Keratinocyte (primary cell): ENCODE measurements at regions not wholly inside any gene's neighbourhood (a gene's known extent, or its start where the extent isn't known, plus 50 kb on each side); places are given as distances from the start of the nearest gene placed in this dataset.

Source experiments
- DNase-seq: peaks from one replicate; pipeline ENCODE4 v3.0.0-alpha.2; 2011; ENCODE audit warnings: low read depth, missing footprints, low spot score
- FAIRE-seq: peaks from 2 replicates; lab custom pipeline; 2011; peaks lifted over from hg19 to GRCh38; lab: Jason Lieb, UNC
- H2AFZ ChIP-seq: 2 replicates; pipeline ENCODE4 v1.6.0; 2012; ENCODE audit warnings: low read length, control low read depth, inconsistent platforms; ENCODE audit not compliant: control insufficient read depth
- H3K27ac ChIP-seq: 2 replicates; pipeline ENCODE4 v1.5.1; 2011; ENCODE audit warnings: low read length; ENCODE audit not compliant: control insufficient read depth, insufficient read depth
- H3K27me3 ChIP-seq: 3 replicates; pipeline ENCODE4 v1.6.0; 2011; ENCODE audit warnings: low read length; ENCODE audit not compliant: control insufficient read depth, insufficient read depth; ENCODE audit errors: extremely low read depth
- H3K36me3 ChIP-seq, 2 experiments: 2 replicates in 1 of 2; 3 replicates in 1 of 2; pipeline ENCODE4 v1.5.1; 2011; ENCODE audit warnings: low read length in 2 of 2, mild to moderate bottlenecking in 1 of 2; ENCODE audit not compliant: control insufficient read depth in 2 of 2, insufficient read depth in 2 of 2; ENCODE audit errors: extremely low read depth in 1 of 2
- H3K4me1 ChIP-seq: 3 replicates; pipeline ENCODE4 v1.5.1; 2011; ENCODE audit warnings: low read length; ENCODE audit not compliant: control insufficient read depth, insufficient read depth; ENCODE audit errors: extremely low read depth
- H3K4me2 ChIP-seq: 3 replicates; pipeline ENCODE4 v1.6.0; 2011; ENCODE audit warnings: low read depth, low read length; ENCODE audit not compliant: control insufficient read depth, insufficient read depth; ENCODE audit errors: extremely low read depth
- H3K4me3 ChIP-seq, 3 experiments: fragments of 200-600 bp in 1 of 3; sonication (generic) in 1 of 3; 2 replicates in 2 of 3; 3 replicates in 1 of 3; pipeline ENCODE4 v1.5.1; 2011 to 2016; ENCODE audit warnings: low read length in 3 of 3, mild to moderate bottlenecking in 3 of 3, control low read depth in 2 of 3, inconsistent platforms in 1 of 3, low read depth in 1 of 3, mixed read lengths in 1 of 3, mixed run types in 1 of 3, moderate library complexity in 1 of 3; ENCODE audit not compliant: control insufficient read depth in 2 of 3, insufficient read depth in 2 of 3; ENCODE audit errors: extremely low read depth in 1 of 3
- H3K79me2 ChIP-seq: 2 replicates; pipeline ENCODE4 v1.6.0; 2012; ENCODE audit warnings: low read length; ENCODE audit not compliant: control insufficient read depth, insufficient read depth
- H3K9ac ChIP-seq: 3 replicates; pipeline ENCODE4 v1.6.0; 2011; ENCODE audit warnings: low read length; ENCODE audit not compliant: control insufficient read depth, insufficient read depth; ENCODE audit errors: extremely low read depth
- H3K9me1 ChIP-seq: 3 replicates; pipeline ENCODE4 v1.6.0; 2011; ENCODE audit warnings: low read length; ENCODE audit not compliant: control insufficient read depth, insufficient read depth; ENCODE audit errors: extremely low read depth
- H3K9me3 ChIP-seq: 2 replicates; pipeline ENCODE4 v1.5.1; 2012; ENCODE audit warnings: low read depth, low read length; ENCODE audit not compliant: control insufficient read depth
- H4K20me1 ChIP-seq: 3 replicates; pipeline ENCODE4 v1.6.0; 2011; ENCODE audit warnings: low read length; ENCODE audit not compliant: control insufficient read depth, insufficient read depth; ENCODE audit errors: extremely low read depth
- CTCF ChIP-seq, 3 experiments: IDR thresholded peaks in 1 of 3; conservative IDR thresholded peaks in 1 of 3; optimal IDR thresholded peaks in 1 of 3; 2 replicates in 2 of 3; 3 replicates in 1 of 3; pipeline versions ENCODE3 to v1.5.1; 2011; ENCODE audit warnings: low read length in 3 of 3, mild to moderate bottlenecking in 3 of 3, moderate library complexity in 2 of 3, control low read depth in 1 of 3, inconsistent platforms in 1 of 3; ENCODE audit not compliant: insufficient read depth in 2 of 3; ENCODE audit errors: extremely low read depth in 1 of 3
- EZH2 ChIP-seq: IDR thresholded peaks from one replicate; pipeline ENCODE4 v1.6.1; 2012; ENCODE audit warnings: inconsistent platforms, mild to moderate bottlenecking, low read length, moderate library complexity
- dilution Hi-C: fragments of 300-500 bp; cut with MboI; formaldehyde crosslinking; loops from one replicate; pipeline ENCODE4 v1.7.0; 2020; ENCODE audit warnings: low sequenced_read_pairs; ENCODE audit not compliant: extremely low pct_ligation_motif_present

DNA sequence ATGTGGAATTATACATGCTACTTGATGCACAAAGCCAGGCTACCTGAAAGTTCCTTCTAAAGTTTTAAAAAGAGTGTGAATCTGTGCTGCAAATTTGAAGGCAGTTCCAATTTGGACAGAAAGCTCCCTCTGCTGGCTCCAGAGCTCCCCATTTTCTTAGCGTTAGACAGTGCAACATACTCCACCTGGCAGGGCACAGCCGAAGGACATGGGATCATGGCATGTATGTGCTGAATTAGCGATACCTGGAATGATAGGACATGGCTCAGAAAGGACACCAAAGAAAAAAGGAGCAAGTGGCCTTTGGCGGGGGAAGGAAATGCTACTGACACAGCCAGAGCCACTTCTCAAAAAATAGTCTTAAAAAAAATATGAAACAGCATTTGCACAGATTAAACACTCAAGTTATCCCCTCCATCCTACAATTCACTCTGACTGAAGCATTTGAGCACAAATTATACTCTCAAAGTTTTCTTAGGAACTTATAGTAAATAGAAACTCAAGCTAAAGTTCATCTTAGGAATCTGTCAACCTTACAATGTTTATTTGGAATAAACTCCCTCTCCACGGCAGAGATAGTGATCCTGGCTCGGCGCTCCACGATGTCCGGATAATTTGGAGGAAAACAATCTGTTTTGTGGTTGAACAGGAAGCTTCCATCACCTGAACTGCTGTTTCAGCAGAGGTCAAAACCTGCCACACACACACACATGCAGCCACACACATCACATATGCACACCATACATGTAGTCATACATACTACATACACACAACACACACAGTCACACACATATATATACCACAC, 80.0 kb downstream of the C7orf25 start:
- H3K27me3 ChIP-seq = no peaks in the 10 kb centered on the region
- FAIRE-seq (peak; percentile 85), DNase-seq (no peak)
- H3K27ac ChIP-seq = no peak overlapping the region
- no peak overlapping the region for H3K9ac ChIP-seq
- H3K79me2 ChIP-seq = no peaks in the 10 kb centered on the region
- TF ChIP-seq EZH2 (no peak), CTCF (optimal IDR thresholded peaks at IDR 0.05 in 1 of 3, IDR thresholded peaks at IDR 0.05 in 1 of 3, conservative IDR thresholded peaks at IDR 0.05 in 1 of 3; ENCODE audit: extremely low read depth in 1 of 3, insufficient read depth in 2 of 3, low read length in 3 of 3) (peak; percentile 75 to 83 (median 80))
- dilution Hi-C loops = no loop called here
- peak overlapping the region; percentile 4 for H2AFZ ChIP-seq
- H3K4me2 ChIP-seq = peak overlapping the region; percentile 53
- H3K36me3 ChIP-seq = no peaks in the 10 kb centered on the region
- H3K4me3 ChIP-seq = no peak overlapping the region
- no peaks in the 10 kb centered on the region for H4K20me1 ChIP-seq
- peaks cover 5% of the 10 kb centered on the region for H3K4me1 ChIP-seq
- H3K9me3 ChIP-seq = no peaks in the 10 kb centered on the region
- H3K9me1 ChIP-seq = no peaks in the 10 kb centered on the region

GRCh38 chr7:42831006-42831717, 80.7 kb downstream of the C7orf25 start:
- Histone ChIP-seq H3K36me3 (no peaks in the 10 kb centered on the region), H3K4me2 (no peak overlapping the region), H3K4me3 (no peak overlapping the region), H3K9ac (no peak overlapping the region), H3K27me3 (no peaks in the 10 kb centered on the region), H4K20me1 (no peaks in the 10 kb centered on the region), H3K79me2 (no peaks in the 10 kb centered on the region), H2AFZ (no peak overlapping the region), H3K4me1 (peaks cover 5% of the 10 kb centered on the region), H3K9me3 (no peaks in the 10 kb centered on the region), H3K27ac (no peak overlapping the region), H3K9me1 (no peaks in the 10 kb centered on the region)
- no peak for TF ChIP-seq CTCF (optimal IDR thresholded peaks at IDR 0.05 in 1 of 3, IDR thresholded peaks at IDR 0.05 in 1 of 3, conservative IDR thresholded peaks at IDR 0.05 in 1 of 3; ENCODE audit: extremely low read depth in 1 of 3, insufficient read depth in 2 of 3, low read length in 3 of 3)
- no peak for TF ChIP-seq EZH2
- FAIRE-seq (no peak), DNase-seq (no peak)
- dilution Hi-C loops = no loop called here
